Panc1 (cell line): ENCODE measurements at regions not wholly inside any gene's neighbourhood (a gene's known extent, or its start where the extent isn't known, plus 50 kb on each side); places are given as distances from the start of the nearest gene placed in this dataset.

ENCODE experiments used
- POLR2AphosphoS5 ChIP-seq: IDR thresholded peaks from 2 replicates; pipeline ENCODE4 v1.6.1; 2012; ENCODE audit warnings: mild to moderate bottlenecking, low read depth, low read length, moderate library complexity
- TF ChIP-seq, protein P1 (sequence below): fragments of 450-650 bp; IDR thresholded peaks from 2 replicates; pipeline ENCODE4 v1.5.1; 2017; ENCODE audit warnings: mild to moderate bottlenecking

DNA sequence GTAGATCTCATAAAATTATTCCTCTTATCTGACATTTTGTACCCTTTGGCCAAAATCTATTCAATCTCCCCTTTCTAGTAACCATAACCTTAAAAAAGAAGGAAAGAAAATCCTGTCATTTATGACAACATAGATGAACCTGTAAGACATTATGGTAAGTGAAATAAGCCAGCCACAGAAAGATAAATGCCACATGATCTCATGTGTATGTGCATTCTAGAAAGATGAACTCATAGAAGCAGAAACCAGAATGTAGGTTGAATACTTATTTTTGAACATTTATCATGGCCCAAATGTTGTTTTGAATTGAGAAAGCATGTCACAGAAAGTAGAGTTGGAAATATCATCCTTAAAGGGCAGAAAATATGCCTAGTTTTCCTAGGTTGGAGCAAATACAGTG, 1053.6 kb downstream of the SLC6A15 start:
- TF ChIP-seq, protein P1, sequence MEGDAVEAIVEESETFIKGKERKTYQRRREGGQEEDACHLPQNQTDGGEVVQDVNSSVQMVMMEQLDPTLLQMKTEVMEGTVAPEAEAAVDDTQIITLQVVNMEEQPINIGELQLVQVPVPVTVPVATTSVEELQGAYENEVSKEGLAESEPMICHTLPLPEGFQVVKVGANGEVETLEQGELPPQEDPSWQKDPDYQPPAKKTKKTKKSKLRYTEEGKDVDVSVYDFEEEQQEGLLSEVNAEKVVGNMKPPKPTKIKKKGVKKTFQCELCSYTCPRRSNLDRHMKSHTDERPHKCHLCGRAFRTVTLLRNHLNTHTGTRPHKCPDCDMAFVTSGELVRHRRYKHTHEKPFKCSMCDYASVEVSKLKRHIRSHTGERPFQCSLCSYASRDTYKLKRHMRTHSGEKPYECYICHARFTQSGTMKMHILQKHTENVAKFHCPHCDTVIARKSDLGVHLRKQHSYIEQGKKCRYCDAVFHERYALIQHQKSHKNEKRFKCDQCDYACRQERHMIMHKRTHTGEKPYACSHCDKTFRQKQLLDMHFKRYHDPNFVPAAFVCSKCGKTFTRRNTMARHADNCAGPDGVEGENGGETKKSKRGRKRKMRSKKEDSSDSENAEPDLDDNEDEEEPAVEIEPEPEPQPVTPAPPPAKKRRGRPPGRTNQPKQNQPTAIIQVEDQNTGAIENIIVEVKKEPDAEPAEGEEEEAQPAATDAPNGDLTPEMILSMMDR: no peak
- TF ChIP-seq POLR2AphosphoS5: no peak
